Natural killer cell treated with Interleukin-12 subunit alpha and Interleukin-12 subunit beta and Interleukin-15 and Interleukin-18, amount 100 ng/mL, for 72 hours (primary cell): ENCODE measurements at regions not wholly inside any gene's neighbourhood (a gene's known extent, or its start where the extent isn't known, plus 50 kb on each side); places are given as distances from the start of the nearest gene placed in this dataset.
A peak's percentile ranks its signal among the peaks of the same experiment; 100 is the strongest.

ENCODE experiments used
- ATAC-seq, 2 donors: fragments of 150-1000 bp; cut with Tn5 transposase in 1 of 2; sonication (Bioruptor Pico), chemical (Tn5 transposase) in 1 of 2; 2 replicates each; pipeline ENCODE4 v1.10.0; 2021
- DNase-seq: peaks from one replicate; pipeline ENCODE4 v3.0.0; 2022; ENCODE audit warnings: low spot score
- H3K27ac Mint-ChIP-seq, 2 donors: 1 replicate in 1 of 2; 2 replicates in 1 of 2; pipeline ENCODE4 v1.8.0; 2022; ENCODE audit warnings: mixed read lengths in 2 of 2, mild to moderate bottlenecking in 1 of 2, moderate library complexity in 1 of 2
- H3K27me3 Mint-ChIP-seq, 2 donors: 1 replicate in 1 of 2; 2 replicates in 1 of 2; pipeline ENCODE4 v1.8.0; 2022; ENCODE audit warnings: mixed read lengths in 2 of 2
- H3K36me3 Mint-ChIP-seq: one replicate; pipeline ENCODE4 v1.8.0; 2022; ENCODE audit warnings: mixed read lengths
- H3K4me1 Mint-ChIP-seq, 2 donors: 1 replicate in 1 of 2; 2 replicates in 1 of 2; pipeline ENCODE4 v1.8.0; 2022; ENCODE audit warnings: low read depth in 2 of 2, mixed read lengths in 2 of 2, mild to moderate bottlenecking in 1 of 2
- H3K4me3 Mint-ChIP-seq: one replicate; pipeline ENCODE4 v1.8.0; 2022; ENCODE audit warnings: mixed read lengths
- H3K9me3 Mint-ChIP-seq: 2 replicates; pipeline ENCODE4 v1.8.0; 2022; ENCODE audit warnings: mixed read lengths

DNA sequence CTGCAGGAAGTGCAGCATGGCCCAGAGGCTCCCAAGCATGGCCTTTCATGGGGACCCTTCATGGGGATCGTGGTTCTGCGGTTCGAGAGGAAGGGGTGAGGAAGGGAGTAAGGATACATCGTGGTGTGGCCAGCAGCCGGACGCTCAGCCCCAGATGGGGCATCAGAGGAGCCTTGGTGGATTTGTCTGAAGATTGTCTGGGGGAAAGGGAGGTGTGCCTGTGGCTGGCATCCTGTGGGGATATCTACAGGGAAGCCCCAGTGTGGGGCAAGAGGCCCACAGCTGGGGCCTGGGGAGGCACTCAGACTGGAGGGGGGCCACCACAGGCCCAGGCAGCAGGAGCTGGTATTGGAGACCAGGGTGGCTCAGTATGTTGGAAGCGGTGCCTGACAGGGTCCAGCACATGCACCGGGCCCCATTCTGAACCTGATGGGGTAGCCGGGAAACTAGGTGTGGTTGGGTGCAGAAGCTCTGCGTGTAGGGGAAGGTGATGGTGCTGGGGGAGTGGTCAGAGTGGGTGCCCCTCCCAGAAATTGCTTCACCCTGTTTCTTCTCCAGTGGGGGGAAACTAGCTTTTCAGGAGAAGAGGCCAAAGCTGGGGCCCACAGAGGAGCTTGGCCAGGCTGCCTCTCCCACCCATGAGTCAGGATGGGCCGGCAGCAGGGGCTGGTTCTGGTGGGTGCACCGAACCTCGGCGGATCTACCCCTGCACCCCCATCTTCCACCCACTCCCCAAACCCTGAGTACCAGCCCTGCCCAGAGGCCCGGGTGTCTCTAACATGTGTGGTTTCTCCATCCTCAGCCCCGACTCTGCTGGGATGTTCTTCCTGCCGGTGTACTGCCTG, 274.4 kb upstream of the HDAC4 start:
- H3K27ac Mint-ChIP-seq: no peak overlapping the region
- H3K36me3 Mint-ChIP-seq: no peaks in the 10 kb centered on the region

DNA sequence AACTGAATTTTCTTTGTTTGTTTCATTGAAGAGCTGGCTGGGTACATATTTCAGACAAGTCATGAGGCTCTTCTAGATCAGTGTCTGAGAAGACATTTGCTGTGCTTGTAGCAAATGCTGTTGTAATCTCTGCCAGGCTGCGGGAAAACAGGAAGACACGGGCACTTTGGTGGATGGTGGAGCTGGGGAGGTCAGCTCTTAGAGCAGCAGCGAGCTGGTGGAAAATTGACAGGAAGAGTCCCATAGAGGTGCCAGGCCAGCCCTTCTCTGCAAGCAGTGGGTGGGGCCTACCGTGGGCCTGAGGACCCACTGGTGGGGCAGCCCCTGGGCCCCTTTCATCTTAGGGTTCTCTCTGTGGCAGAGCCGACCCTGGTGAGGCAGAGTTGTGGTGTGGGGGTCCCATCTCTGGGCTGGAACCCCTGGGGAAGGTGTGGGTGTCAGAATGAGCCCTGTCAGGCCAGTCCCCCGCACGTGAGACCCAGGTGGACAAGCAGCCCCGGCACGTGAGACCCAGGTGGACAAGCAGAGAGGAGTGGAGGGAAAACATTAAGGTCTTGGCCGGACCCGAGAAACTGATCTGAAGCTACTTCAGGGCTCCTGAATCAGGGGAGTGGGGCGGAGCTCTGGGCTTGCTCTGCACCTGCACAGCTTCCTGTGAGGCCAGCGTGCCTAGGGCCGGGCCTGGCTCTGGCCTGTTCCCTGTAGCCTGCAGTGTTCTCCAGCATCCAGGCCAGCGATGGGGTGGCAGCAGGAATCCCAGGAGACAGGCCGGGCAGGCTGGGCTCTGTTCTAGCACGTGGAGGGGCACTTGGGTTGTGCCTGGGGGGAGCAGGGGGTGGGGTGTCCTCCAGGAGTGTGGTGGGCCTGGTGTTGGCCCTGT, 273.5 kb upstream of the HDAC4 start:
- peak; percentile 38 for DNase-seq
- peaks cover 2 to 6% of the 10 kb centered on the region in 2 donors for H3K27me3 Mint-ChIP-seq
- H3K36me3 Mint-ChIP-seq: no peaks in the 10 kb centered on the region
- no peaks in the 10 kb centered on the region for H3K9me3 Mint-ChIP-seq
- H3K27ac Mint-ChIP-seq: no peak overlapping the region
- no peak overlapping the region for H3K4me3 Mint-ChIP-seq
- ATAC-seq: no peak
- no peaks in the 10 kb centered on the region for H3K4me1 Mint-ChIP-seq

More for the DNA sequence above, 274.4 kb upstream of the HDAC4 start:
- no peaks in the 10 kb centered on the region for H3K4me1 Mint-ChIP-seq
- no peaks in the 10 kb centered on the region for H3K9me3 Mint-ChIP-seq
- no peak for ATAC-seq
- peaks cover 6 to 7% of the 10 kb centered on the region in 2 donors for H3K27me3 Mint-ChIP-seq
- H3K4me3 Mint-ChIP-seq: no peak overlapping the region
- DNase-seq: peak; percentile 58

- Mint-ChIP-seq H3K4me3 (no peak overlapping the region), H3K9me3 (no peaks in the 10 kb centered on the region), H3K4me1 (no peaks in the 10 kb centered on the region), H3K36me3 (no peaks in the 10 kb centered on the region), H3K27ac (no peak overlapping the region), H3K27me3 (no peaks in the 10 kb centered on the region)
- ATAC-seq (no peak), DNase-seq (peak; percentile 10)
Measured at GRCh38 chr2:239673641-239674040, 272.8 kb upstream of the HDAC4 start.

DNA sequence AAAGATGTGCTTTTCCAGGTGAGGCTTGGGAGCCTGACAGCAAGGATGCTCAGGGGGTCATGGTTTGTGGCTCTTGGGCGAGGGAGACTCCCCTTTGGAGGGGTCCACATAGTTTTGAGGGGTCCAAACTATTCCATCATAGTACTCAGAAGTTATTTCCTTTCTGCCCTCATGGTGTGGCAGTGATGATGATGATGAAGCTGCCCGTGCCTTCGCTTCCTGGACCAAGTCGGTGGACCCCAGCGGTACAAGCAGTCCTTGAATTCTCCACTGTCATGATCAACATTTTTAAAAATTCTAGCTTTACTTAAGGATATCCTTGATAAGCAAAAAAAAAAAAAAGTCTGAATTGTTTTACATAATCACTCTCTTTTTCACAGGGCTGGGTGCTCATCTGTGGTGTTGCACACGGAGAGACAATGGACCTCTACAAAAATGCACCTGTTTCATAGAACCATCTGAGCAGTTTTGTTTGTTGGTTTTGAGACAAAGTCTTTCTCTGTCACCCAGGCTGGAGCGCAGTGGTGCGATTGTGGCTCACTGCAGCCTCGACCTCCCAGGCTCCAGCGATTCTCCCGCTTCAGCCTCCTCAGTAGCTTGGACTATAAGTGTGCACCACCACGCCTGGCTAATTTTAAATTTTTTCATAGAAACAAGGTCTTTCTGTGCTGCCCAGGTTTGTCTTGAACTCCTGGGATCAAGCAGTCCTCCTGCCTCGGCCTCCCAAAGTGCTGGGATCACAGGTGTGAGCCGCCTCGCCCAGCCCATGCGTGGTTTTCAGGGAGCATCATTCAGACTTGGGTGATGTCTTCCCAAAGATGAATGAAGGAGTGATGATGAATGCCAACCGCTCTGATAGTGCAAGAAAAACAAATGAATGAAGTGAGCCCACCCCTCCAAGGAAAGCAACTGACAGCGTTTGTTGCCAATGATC, 271.4 kb upstream of the HDAC4 start:
- no peaks in the 10 kb centered on the region for H3K36me3 Mint-ChIP-seq
- H3K27ac Mint-ChIP-seq: no peak overlapping the region
- H3K27me3 Mint-ChIP-seq: no peaks in the 10 kb centered on the region
- H3K9me3 Mint-ChIP-seq: no peaks in the 10 kb centered on the region
- no peak overlapping the region for H3K4me3 Mint-ChIP-seq
- H3K4me1 Mint-ChIP-seq: no peaks in the 10 kb centered on the region
- no peak for ATAC-seq
- DNase-seq: peak; percentile 8

DNA sequence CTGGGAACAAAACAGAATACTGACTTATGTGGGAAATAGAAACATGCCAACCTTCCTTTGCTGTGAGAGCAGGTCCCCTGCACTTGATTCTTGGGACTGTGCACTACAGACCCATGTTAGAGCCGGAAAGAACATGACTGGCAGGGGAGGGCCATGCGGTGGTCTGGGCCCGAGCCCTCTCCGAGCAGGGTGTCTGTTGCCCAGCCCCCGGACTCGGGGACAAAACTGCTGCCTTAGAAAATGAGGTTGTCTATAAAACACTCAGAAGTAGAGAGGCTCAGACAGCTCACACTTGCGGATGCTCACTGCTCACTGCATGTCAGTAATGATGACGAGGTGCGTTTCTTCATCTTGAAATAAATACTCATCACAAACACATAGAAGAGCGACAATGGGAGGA, 270.7 kb upstream of the HDAC4 start:
- ATAC-seq: no peak
- Mint-ChIP-seq H3K4me3 (no peak overlapping the region), H3K9me3 (no peaks in the 10 kb centered on the region), H3K27me3 (no peaks in the 10 kb centered on the region), H3K27ac (no peak overlapping the region), H3K36me3 (no peaks in the 10 kb centered on the region), H3K4me1 (no peaks in the 10 kb centered on the region)
- DNase-seq: peak; percentile 37

DNA sequence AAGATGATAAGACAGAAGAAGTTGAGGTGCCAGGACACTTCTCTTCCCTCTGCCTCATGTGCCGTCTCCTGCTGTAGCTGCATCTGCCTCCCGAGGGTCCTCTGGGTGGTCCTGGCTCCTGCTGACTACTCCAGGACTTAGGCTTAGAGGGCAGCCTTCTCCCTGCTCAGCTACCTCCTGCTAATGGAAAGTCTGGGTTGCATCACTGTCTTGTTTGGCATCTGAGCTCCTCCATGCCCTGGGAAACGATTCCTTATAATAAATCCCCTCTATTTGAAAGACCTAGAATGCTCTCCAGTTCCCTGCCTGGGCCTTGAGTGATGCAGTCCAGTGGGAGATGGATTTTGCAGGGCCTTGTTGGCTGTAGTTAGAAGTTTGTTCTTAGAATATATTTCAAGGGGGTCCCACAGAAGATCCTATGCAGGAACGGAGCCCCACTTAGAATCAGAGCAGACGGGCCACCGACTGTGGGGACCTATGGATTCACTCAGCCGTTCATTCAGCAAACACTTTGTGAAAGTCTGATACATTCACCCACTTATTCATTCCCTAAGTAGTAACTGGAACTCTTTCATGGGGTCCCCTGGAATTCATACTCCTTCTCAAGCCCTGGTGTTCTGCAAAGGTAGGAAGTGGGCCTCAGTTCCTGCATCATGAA, 269.8 kb upstream of the HDAC4 start:
- H3K36me3 Mint-ChIP-seq: no peaks in the 10 kb centered on the region
- no peaks in the 10 kb centered on the region for H3K4me1 Mint-ChIP-seq
- no peak overlapping the region for H3K4me3 Mint-ChIP-seq

GRCh38 chr2:239669899-239670460, 269.2 kb upstream of the HDAC4 start:
- H3K4me1 Mint-ChIP-seq: no peaks in the 10 kb centered on the region
- H3K4me3 Mint-ChIP-seq: no peak overlapping the region
- H3K9me3 Mint-ChIP-seq: no peaks in the 10 kb centered on the region
- DNase-seq (peak; percentile 47), ATAC-seq (no peak)
- no peaks in the 10 kb centered on the region for H3K36me3 Mint-ChIP-seq
- H3K27ac Mint-ChIP-seq: no peak overlapping the region
- H3K27me3 Mint-ChIP-seq: no peaks in the 10 kb centered on the region

More for the DNA sequence above, 269.8 kb upstream of the HDAC4 start:
- no peaks in the 10 kb centered on the region for H3K9me3 Mint-ChIP-seq
- no peak for ATAC-seq
- no peak overlapping the region for H3K27ac Mint-ChIP-seq
- H3K27me3 Mint-ChIP-seq: no peaks in the 10 kb centered on the region
- DNase-seq: peak; percentile 44

DNA sequence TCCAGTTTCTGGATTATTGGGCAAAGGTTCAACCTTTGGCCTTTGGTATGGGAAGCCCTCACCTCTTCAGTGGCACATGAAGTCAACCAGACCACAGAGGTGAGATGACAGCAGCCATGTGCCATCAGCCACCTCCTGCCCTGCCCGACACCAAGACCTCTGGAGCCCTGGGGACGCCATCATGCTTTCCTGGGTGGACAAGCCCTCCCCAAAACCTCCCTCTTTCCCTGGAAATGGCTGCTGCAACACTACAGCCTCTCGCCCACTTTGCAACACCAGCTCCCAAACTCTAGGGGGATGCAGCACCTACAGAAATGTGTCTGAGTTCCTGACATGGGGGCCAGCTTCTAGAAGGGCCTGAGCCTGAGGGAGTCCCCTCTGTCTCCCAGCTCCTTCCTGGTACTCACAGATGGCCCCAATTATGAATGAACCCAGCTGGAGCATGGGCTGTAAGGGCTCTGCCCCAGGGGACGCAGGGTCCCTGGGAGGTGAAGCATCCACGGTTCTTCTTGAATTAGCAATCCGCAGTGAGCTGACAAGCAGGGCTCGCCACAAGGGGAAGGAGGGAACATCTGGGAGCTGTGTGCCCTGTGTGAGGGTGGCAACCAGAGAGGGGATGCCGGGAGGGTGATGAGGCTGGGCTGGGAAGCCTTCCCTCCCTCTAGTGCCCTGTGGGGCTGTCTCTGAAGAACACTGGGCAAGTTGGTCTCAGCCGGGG, 268.5 kb upstream of the HDAC4 start:
- Mint-ChIP-seq H3K4me3 (no peak overlapping the region), H3K27me3 (no peaks in the 10 kb centered on the region), H3K9me3 (no peaks in the 10 kb centered on the region), H3K4me1 (no peaks in the 10 kb centered on the region), H3K27ac (no peak overlapping the region), H3K36me3 (no peaks in the 10 kb centered on the region)
- DNase-seq (peak; percentile 41), ATAC-seq (no peak)

DNA sequence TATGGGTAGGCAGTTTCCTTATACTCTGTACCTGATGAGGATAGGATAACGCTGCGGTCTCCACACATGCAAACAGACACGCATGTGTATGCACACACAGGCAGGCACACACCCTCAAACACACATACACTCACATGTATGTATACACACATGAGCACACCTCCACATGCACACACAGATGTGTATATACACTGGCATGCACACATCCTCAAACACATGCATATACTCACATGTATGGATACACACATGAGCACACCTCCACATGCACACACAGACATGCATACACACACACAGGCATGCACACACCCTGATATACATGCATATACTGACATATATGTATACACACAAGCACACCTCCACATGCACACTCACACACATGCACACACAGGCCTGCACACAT, 267.8 kb upstream of the HDAC4 start:
- Mint-ChIP-seq H3K4me3 (no peak overlapping the region), H3K9me3 (no peaks in the 10 kb centered on the region), H3K27ac (no peak overlapping the region), H3K27me3 (peaks cover 0 to under 1% of the 10 kb centered on the region in 2 donors), H3K36me3 (no peaks in the 10 kb centered on the region), H3K4me1 (no peaks in the 10 kb centered on the region)
- peak; percentile 23 for DNase-seq
- ATAC-seq: peak; percentile 4 to 21

DNA sequence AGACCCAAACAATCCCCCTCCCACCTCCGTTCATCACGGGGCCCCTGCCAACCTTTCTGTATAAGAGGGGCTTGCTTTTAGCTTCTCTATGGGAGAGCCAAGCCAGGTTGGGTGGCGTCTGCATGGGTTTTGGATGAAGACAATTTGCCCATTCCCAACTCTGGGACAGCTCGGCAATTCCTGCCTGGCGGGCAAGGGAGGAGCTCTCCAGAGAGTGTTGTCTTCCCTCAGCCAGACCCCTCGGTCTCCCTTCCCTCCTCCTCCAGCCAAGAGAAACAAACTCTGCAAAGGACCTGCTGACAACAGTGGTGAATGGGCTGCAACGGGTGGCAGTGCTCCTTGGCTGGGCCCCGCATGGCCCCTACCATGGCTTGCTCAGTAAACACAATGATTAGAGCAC, 267.2 kb upstream of the HDAC4 start:
- DNase-seq: no peak
- H3K36me3 Mint-ChIP-seq: no peaks in the 10 kb centered on the region
- H3K27ac Mint-ChIP-seq: no peak overlapping the region
- ATAC-seq: no peak
- H3K27me3 Mint-ChIP-seq: peaks cover 2 to 3% of the 10 kb centered on the region in 2 donors
- H3K9me3 Mint-ChIP-seq: no peaks in the 10 kb centered on the region
- no peak overlapping the region for H3K4me3 Mint-ChIP-seq
- H3K4me1 Mint-ChIP-seq: no peaks in the 10 kb centered on the region

GRCh38 chr2:239667431-239667985, 266.7 kb upstream of the HDAC4 start:
- Mint-ChIP-seq H3K27me3 (peaks cover 8 to 9% of the 10 kb centered on the region in 2 donors), H3K36me3 (no peaks in the 10 kb centered on the region), H3K9me3 (no peaks in the 10 kb centered on the region), H3K4me3 (no peak overlapping the region), H3K27ac (no peak overlapping the region), H3K4me1 (peaks cover 0 to 1% of the 10 kb centered on the region in 2 donors)
- ATAC-seq (no peak), DNase-seq (no peak)

- no peaks in the 10 kb centered on the region for H3K9me3 Mint-ChIP-seq
- peaks cover 0 to 3% of the 10 kb centered on the region in 2 donors for H3K4me1 Mint-ChIP-seq
- no peak overlapping the region for H3K27ac Mint-ChIP-seq
- no peak for DNase-seq
- no peaks in the 10 kb centered on the region for H3K36me3 Mint-ChIP-seq
- no peak overlapping the region for H3K4me3 Mint-ChIP-seq
- H3K27me3 Mint-ChIP-seq: peaks cover 14% of the 10 kb centered on the region in 2 donors
- no peak for ATAC-seq
Measured at GRCh38 chr2:239666855-239667376, 266.1 kb upstream of the HDAC4 start.
